H1 (cell line): ENCODE measurements at regions not wholly inside any gene's neighbourhood (a gene's known extent, or its start where the extent isn't known, plus 50 kb on each side); places are given as distances from the start of the nearest gene placed in this dataset.

Experiments
- CTCF ChIA-PET: fragments of 300-600 bp; sonication (Branson Sonifier 250); formaldehyde crosslinking; loops from one replicate; lab custom pipeline; 2021; ENCODE audit not compliant: partially characterized antibody; lab: Charles Lee
- POLR2A ChIA-PET: fragments of 300-600 bp; sonication (Branson Sonifier 250); formaldehyde crosslinking; loops from one replicate; lab custom pipeline; 2021; ENCODE audit warnings: inconsistent platforms; ENCODE audit not compliant: partially characterized antibody; lab: Charles Lee
- DNase-seq, 2 experiments: peaks; one replicate each; pipeline versions ENCODE4 v3.0.0 to v3.0.0-alpha.2; 2010 to 2022; ENCODE audit warnings: low spot score in 2 of 2, low read depth in 1 of 2, mixed read lengths in 1 of 2
- FAIRE-seq: peaks from 2 replicates; lab custom pipeline; 2011; peaks lifted over from hg19 to GRCh38; lab: Jason Lieb, UNC
- H2AFZ ChIP-seq: 2 replicates; pipeline ENCODE4 v1.8.1; 2012; ENCODE audit warnings: low read length, inconsistent platforms
- H2AK5ac ChIP-seq: 2 replicates; pipeline ENCODE4 v1.6.1; 2013; ENCODE audit warnings: low read depth, low read length
- H2BK120ac ChIP-seq: replicated peaks from 2 replicates; pipeline ENCODE3; 2013; ENCODE audit warnings: low read depth, low read length, inconsistent platforms
- H2BK12ac ChIP-seq: 2 replicates; pipeline ENCODE4 v1.6.1; 2013; ENCODE audit warnings: low read depth, low read length
- H2BK15ac ChIP-seq: 2 replicates; pipeline ENCODE4 v1.6.1; 2013; ENCODE audit warnings: low read length
- H2BK20ac ChIP-seq: 2 replicates; pipeline ENCODE4 v1.6.1; 2013; ENCODE audit warnings: low read length
- H2BK5ac ChIP-seq: 2 replicates; pipeline ENCODE4 v1.6.1; 2013; ENCODE audit warnings: low read depth, low read length
- H3K14ac ChIP-seq: 2 replicates; pipeline ENCODE4 v1.6.1; 2013; ENCODE audit warnings: inconsistent platforms; ENCODE audit not compliant: insufficient read length
- H3K18ac ChIP-seq: 2 replicates; pipeline ENCODE4 v1.6.1; 2013; ENCODE audit warnings: low read length; ENCODE audit errors: extremely low read depth
- H3K23ac ChIP-seq: 2 replicates; pipeline ENCODE4 v1.6.1; 2013; ENCODE audit warnings: inconsistent platforms; ENCODE audit not compliant: insufficient read length
- H3K23me2 ChIP-seq: 2 replicates; pipeline ENCODE4 v1.6.1; 2013; ENCODE audit warnings: low read depth, low read length
- H3K27ac ChIP-seq: 2 replicates; pipeline ENCODE4 v1.6.1; 2011; ENCODE audit warnings: low read depth, low read length, inconsistent platforms
- H3K27me3 ChIP-seq, 4 experiments: replicated peaks in 1 of 4; 1 replicate in 1 of 4; 2 replicates in 3 of 4; pipeline versions ENCODE4 v1.6.1 to v1.8.1; 2011 to 2013; ENCODE audit warnings: low read length in 3 of 4, mild to moderate bottlenecking in 3 of 4, inconsistent platforms in 2 of 4, mixed read lengths in 2 of 4, moderate library complexity in 1 of 4; ENCODE audit not compliant: control insufficient read depth in 3 of 4, insufficient read depth in 3 of 4; ENCODE audit errors: extremely low read depth in 1 of 4
- H3K36me3 ChIP-seq, 4 experiments: 2 replicates each; pipeline versions ENCODE4 v1.6.1 to v1.8.1; 2011 to 2013; ENCODE audit warnings: mild to moderate bottlenecking in 4 of 4, low read length in 3 of 4, moderate library complexity in 2 of 4, control low read depth in 1 of 4, inconsistent platforms in 1 of 4; ENCODE audit not compliant: insufficient read depth in 4 of 4, control insufficient read depth in 2 of 4
- H3K4ac ChIP-seq: replicated peaks from 2 replicates; pipeline ENCODE3; 2013; ENCODE audit warnings: low read length, low read depth, mixed read lengths, inconsistent platforms; ENCODE audit not compliant: insufficient read length
- H3K4me1 ChIP-seq, 4 experiments: replicated peaks in 1 of 4; 1 replicate in 1 of 4; 2 replicates in 3 of 4; pipeline versions ENCODE4 v1.6.1 to v1.8.1; 2011 to 2013; ENCODE audit warnings: low read length in 3 of 4, inconsistent platforms in 2 of 4, mixed read lengths in 1 of 4; ENCODE audit not compliant: insufficient read depth in 4 of 4, control insufficient read depth in 3 of 4
- H3K4me2 ChIP-seq, 2 experiments: 2 replicates each; pipeline versions ENCODE4 v1.6.1 to v1.8.1; 2011 to 2013; ENCODE audit warnings: low read depth in 2 of 2, low read length in 2 of 2, control low read depth in 1 of 2, inconsistent platforms in 1 of 2, mild to moderate bottlenecking in 1 of 2; ENCODE audit not compliant: insufficient read depth in 1 of 2
- H3K4me3 ChIP-seq, 4 experiments: fragments of 200-600, 300-600 bp in 1 of 4; sonication (generic), shearing (Covaris generic), sonication (Bioruptor Twin) in 1 of 4; 2 replicates each; pipeline versions ENCODE4 v1.5.1 to v1.8.1; 2011 to 2016; ENCODE audit warnings: low read length in 4 of 4, low read depth in 3 of 4, control low read depth in 2 of 4, inconsistent platforms in 2 of 4, mild to moderate bottlenecking in 2 of 4, mixed read lengths in 1 of 4, moderate library complexity in 1 of 4; ENCODE audit not compliant: insufficient read depth in 2 of 4; ENCODE audit errors: extremely low read depth in 1 of 4
- H3K56ac ChIP-seq: replicated peaks from 2 replicates; pipeline ENCODE3; 2013; ENCODE audit warnings: low read depth, mild to moderate bottlenecking, mixed read lengths, low read length, inconsistent platforms; ENCODE audit not compliant: insufficient read length
- H3K79me1 ChIP-seq: 2 replicates; pipeline ENCODE4 v1.6.1; 2013; ENCODE audit warnings: low read depth, low read length, control low read depth
- H3K79me2 ChIP-seq, 2 experiments: 2 replicates each; pipeline versions ENCODE4 v1.6.1 to v1.8.1; 2012 to 2013; ENCODE audit warnings: low read length in 2 of 2, mild to moderate bottlenecking in 2 of 2, inconsistent platforms in 1 of 2; ENCODE audit not compliant: insufficient read depth in 2 of 2, control insufficient read depth in 1 of 2
- H3K9ac ChIP-seq, 4 experiments: replicated peaks in 1 of 4; 1 replicate in 1 of 4; 2 replicates in 3 of 4; pipeline versions ENCODE4 v1.6.1 to v1.8.1; 2011 to 2013; ENCODE audit warnings: low read depth in 3 of 4, low read length in 3 of 4, control low read depth in 2 of 4, mild to moderate bottlenecking in 2 of 4, moderate library complexity in 2 of 4, inconsistent platforms in 1 of 4; ENCODE audit errors: extremely low read depth in 1 of 4
- H3K9me3 ChIP-seq, 2 experiments: 2 replicates each; pipeline versions ENCODE4 v1.6.1 to v1.8.1; 2012 to 2013; ENCODE audit warnings: mild to moderate bottlenecking in 2 of 2, moderate library complexity in 2 of 2, control low read depth in 1 of 2, inconsistent platforms in 1 of 2, low read depth in 1 of 2, low read length in 1 of 2, mixed read lengths in 1 of 2; ENCODE audit not compliant: insufficient read depth in 2 of 2
- H4K20me1 ChIP-seq, 2 experiments: replicated peaks in 1 of 2; 2 replicates each; pipeline versions ENCODE3 to v1.8.1; 2011 to 2013; ENCODE audit warnings: inconsistent platforms in 2 of 2, low read length in 2 of 2, mild to moderate bottlenecking in 1 of 2; ENCODE audit not compliant: insufficient read depth in 2 of 2, control insufficient read depth in 1 of 2
- H4K5ac ChIP-seq: 2 replicates; pipeline ENCODE4 v1.6.1; 2013; ENCODE audit warnings: low read length, low read depth, mixed read lengths, inconsistent platforms; ENCODE audit not compliant: insufficient read length
- H4K8ac ChIP-seq: 2 replicates; pipeline ENCODE4 v1.8.0; 2013; ENCODE audit warnings: mild to moderate bottlenecking, moderate library complexity, low read length, inconsistent platforms; ENCODE audit not compliant: insufficient read depth; ENCODE audit errors: extremely low read depth
- H4K91ac ChIP-seq: replicated peaks from 2 replicates; pipeline ENCODE3; 2013; ENCODE audit warnings: low read length, mixed read lengths, inconsistent platforms; ENCODE audit not compliant: insufficient read length
- BRCA1 ChIP-seq: IDR thresholded peaks from 2 replicates; pipeline ENCODE4 v1.6.1; 2012; ENCODE audit warnings: low read depth, low read length, improper control_type of control experiment
- CHD2 ChIP-seq: IDR thresholded peaks from 2 replicates; pipeline ENCODE4 v1.6.1; 2012; ENCODE audit warnings: low read length, improper control_type of control experiment
- CTBP2 ChIP-seq: IDR thresholded peaks from 2 replicates; pipeline ENCODE4 v1.7.0; 2011; ENCODE audit warnings: borderline replicate concordance, mild to moderate bottlenecking, moderate library complexity, mixed read lengths, low read length; ENCODE audit not compliant: insufficient read depth, insufficient read length
- EGR1 ChIP-seq: IDR thresholded peaks from 2 replicates; pipeline ENCODE4 v1.6.1; 2011; ENCODE audit warnings: low read depth, low read length, borderline replicate concordance
- JUN ChIP-seq: IDR thresholded peaks from 2 replicates; pipeline ENCODE4 v1.6.1; 2011; ENCODE audit warnings: low read depth, mild to moderate bottlenecking, improper control_type of control experiment, low read length
- KDM4A ChIP-seq: IDR thresholded peaks from one replicate; pipeline ENCODE4 v1.7.1; 2012; ENCODE audit warnings: low read depth, mild to moderate bottlenecking, moderate library complexity, low read length, inconsistent platforms; ENCODE audit not compliant: severe bottlenecking
- NANOG ChIP-seq: IDR thresholded peaks from 2 replicates; pipeline ENCODE4 v1.6.1; 2011; ENCODE audit warnings: low read length, low read depth, mild to moderate bottlenecking, inconsistent platforms; ENCODE audit not compliant: insufficient read depth, poor library complexity, severe bottlenecking
- NRF1 ChIP-seq: IDR thresholded peaks from 2 replicates; pipeline ENCODE4 v1.6.1; 2011; ENCODE audit warnings: mild to moderate bottlenecking, low read depth, low read length, improper control_type of control experiment
- POLR2AphosphoS5 ChIP-seq: IDR thresholded peaks from 2 replicates; pipeline ENCODE4 v1.6.1; 2011; ENCODE audit warnings: low read depth, low read length
- RAD21 ChIP-seq, 2 experiments: IDR thresholded peaks in 1 of 2; conservative IDR thresholded peaks in 1 of 2; 2 replicates each; pipeline ENCODE4 v1.6.1; 2011; ENCODE audit warnings: low read depth in 2 of 2, low read length in 2 of 2, improper control_type of control experiment in 1 of 2, inconsistent platforms in 1 of 2, mild to moderate bottlenecking in 1 of 2, moderate library complexity in 1 of 2
- SRF ChIP-seq: IDR thresholded peaks from 2 replicates; pipeline ENCODE4 v1.6.1; 2011; ENCODE audit warnings: mild to moderate bottlenecking, low read depth, low read length, moderate library complexity
- WGBS, 2 experiments: shearing (Covaris generic) in 1 of 2; methylation state at CpG; one replicate each; pipeline versions ENCODE4 v1.1.6 to v1.1.7; 2013 to 2015; ENCODE audit warnings: low lambda C conversion rate in 2 of 2, mixed read lengths in 2 of 2, inconsistent platforms in 1 of 2, low coverage in 1 of 2, missing lambda C conversion rate in 1 of 2; ENCODE audit not compliant: insufficient replicate concordance in 2 of 2, insufficient coverage in 1 of 2, insufficient read length in 1 of 2; ENCODE audit errors: extremely low coverage in 1 of 2, missing lambda C conversion rate in 1 of 2; 5-methylcytosine and 5-hydroxymethylcytosine counted together

GRCh38 chr2:53275743-53276142 lies 491.9 kb upstream of the CHAC2 start:
- Histone ChIP-seq H3K23ac (no peak overlapping the region), H2BK120ac (no peak overlapping the region), H2BK12ac (no peak overlapping the region), H3K4me2 (no peak overlapping the region), H3K9me3 (no peaks in the 10 kb centered on the region), H2BK20ac (no peak overlapping the region), H3K23me2 (no peaks in the 10 kb centered on the region), H2AK5ac (no peak overlapping the region), H3K79me2 (no peaks in the 10 kb centered on the region), H4K91ac (no peak overlapping the region), H2BK5ac (no peak overlapping the region), H4K20me1 (no peaks in the 10 kb centered on the region), H2AFZ (no peak overlapping the region; the same call in 1 of the 2 replicates), H4K5ac (no peak overlapping the region), H3K27me3 (no peaks in the 10 kb centered on the region), H3K79me1 (no peaks in the 10 kb centered on the region), H3K36me3 (no peaks in the 10 kb centered on the region), H3K27ac (no peak overlapping the region), H4K8ac (no peak overlapping the region), H3K18ac (no peak overlapping the region), H3K56ac (no peak overlapping the region), H3K9ac (no peak overlapping the region), H3K4ac (no peak overlapping the region), H2BK15ac (no peak overlapping the region), H3K4me1 (peaks cover 0 to 2% (median 0%) of the 10 kb centered on the region in 4 experiments; a peak in 1 of 7 replicates), H3K4me3 (no peak overlapping the region), H3K14ac (no peak overlapping the region)
- POLR2A ChIA-PET = no interaction called here
- TF ChIP-seq BRCA1 = no peak
- no peak for TF ChIP-seq CTBP2
- no peak for TF ChIP-seq CHD2
- no peak for TF ChIP-seq RAD21 (IDR thresholded peaks at IDR 0.05 in 1 of 2, conservative IDR thresholded peaks at IDR 0.05 in 1 of 2; ENCODE audit: low read depth in 2 of 2, low read length in 2 of 2)
- TF ChIP-seq JUN = no peak
- TF ChIP-seq KDM4A = no peak
- no peak for TF ChIP-seq NANOG
- no peak for TF ChIP-seq NRF1
- no peak for TF ChIP-seq POLR2AphosphoS5
- TF ChIP-seq SRF = no peak
- no peak for TF ChIP-seq EGR1
- CTCF ChIA-PET = interaction anchor here (1.4 kb wide), 1 partner anchor 8 kb away, joined by 5 read pairs; no protein-coding TSS in a partner anchor
- FAIRE-seq (no peak), DNase-seq (no peak)
- WGBS, 2 experiments = 87% methylated on average over 1 of the region's 1 CpG; no CpG with 5 or more reads in 1 of the 2 experiments
